Ishikawa (cell line): ENCODE measurements at regions not wholly inside any gene's neighbourhood (a gene's known extent, or its start where the extent isn't known, plus 50 kb on each side); places are given as distances from the start of the nearest gene placed in this dataset.

Source experiments
- EGR1 ChIP-seq: IDR thresholded peaks from 2 replicates; pipeline ENCODE4 v1.6.1; 2012
- EP300 ChIP-seq: IDR thresholded peaks from 2 replicates; pipeline ENCODE4 v1.6.1; 2012; ENCODE audit warnings: borderline replicate concordance
- TAF1 ChIP-seq: IDR thresholded peaks from 2 replicates; pipeline ENCODE4 v1.6.1; 2012; ENCODE audit warnings: low read depth, mild to moderate bottlenecking
- YY1 ChIP-seq: IDR thresholded peaks from 2 replicates; pipeline ENCODE4 v1.6.1; 2012; ENCODE audit warnings: low read depth
- TF ChIP-seq, protein P1 (sequence below): IDR thresholded peaks from 2 replicates; pipeline ENCODE4 v1.6.1; 2012
- TF ChIP-seq, protein P2 (sequence below): IDR thresholded peaks from 2 replicates; pipeline ENCODE4 v1.6.1; 2012; ENCODE audit warnings: low read depth, mild to moderate bottlenecking

DNA sequence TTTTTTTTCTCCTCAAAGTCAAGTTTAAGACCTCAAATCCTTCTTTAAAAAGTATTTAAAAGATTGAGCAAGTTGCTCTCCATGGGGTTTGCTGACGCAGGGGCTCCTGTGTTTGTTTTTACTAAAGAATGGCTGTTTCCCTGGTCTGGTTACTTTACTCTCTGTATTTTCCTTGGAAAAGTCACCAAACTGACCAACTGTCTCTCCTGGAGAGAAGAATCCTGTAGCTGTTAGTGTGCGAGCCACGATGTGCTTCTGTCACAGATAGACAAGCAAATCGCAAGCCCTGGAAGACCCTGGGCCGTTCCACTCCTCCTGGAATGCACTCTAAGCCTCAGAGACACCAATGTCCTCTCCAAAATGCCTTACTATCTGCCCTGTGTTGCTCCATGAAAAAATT, 212.1 kb downstream of the CHIC2 start:
- TF ChIP-seq, protein P1, sequence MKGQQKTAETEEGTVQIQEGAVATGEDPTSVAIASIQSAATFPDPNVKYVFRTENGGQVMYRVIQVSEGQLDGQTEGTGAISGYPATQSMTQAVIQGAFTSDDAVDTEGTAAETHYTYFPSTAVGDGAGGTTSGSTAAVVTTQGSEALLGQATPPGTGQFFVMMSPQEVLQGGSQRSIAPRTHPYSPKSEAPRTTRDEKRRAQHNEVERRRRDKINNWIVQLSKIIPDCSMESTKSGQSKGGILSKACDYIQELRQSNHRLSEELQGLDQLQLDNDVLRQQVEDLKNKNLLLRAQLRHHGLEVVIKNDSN: no peak
- TF ChIP-seq, protein P2, sequence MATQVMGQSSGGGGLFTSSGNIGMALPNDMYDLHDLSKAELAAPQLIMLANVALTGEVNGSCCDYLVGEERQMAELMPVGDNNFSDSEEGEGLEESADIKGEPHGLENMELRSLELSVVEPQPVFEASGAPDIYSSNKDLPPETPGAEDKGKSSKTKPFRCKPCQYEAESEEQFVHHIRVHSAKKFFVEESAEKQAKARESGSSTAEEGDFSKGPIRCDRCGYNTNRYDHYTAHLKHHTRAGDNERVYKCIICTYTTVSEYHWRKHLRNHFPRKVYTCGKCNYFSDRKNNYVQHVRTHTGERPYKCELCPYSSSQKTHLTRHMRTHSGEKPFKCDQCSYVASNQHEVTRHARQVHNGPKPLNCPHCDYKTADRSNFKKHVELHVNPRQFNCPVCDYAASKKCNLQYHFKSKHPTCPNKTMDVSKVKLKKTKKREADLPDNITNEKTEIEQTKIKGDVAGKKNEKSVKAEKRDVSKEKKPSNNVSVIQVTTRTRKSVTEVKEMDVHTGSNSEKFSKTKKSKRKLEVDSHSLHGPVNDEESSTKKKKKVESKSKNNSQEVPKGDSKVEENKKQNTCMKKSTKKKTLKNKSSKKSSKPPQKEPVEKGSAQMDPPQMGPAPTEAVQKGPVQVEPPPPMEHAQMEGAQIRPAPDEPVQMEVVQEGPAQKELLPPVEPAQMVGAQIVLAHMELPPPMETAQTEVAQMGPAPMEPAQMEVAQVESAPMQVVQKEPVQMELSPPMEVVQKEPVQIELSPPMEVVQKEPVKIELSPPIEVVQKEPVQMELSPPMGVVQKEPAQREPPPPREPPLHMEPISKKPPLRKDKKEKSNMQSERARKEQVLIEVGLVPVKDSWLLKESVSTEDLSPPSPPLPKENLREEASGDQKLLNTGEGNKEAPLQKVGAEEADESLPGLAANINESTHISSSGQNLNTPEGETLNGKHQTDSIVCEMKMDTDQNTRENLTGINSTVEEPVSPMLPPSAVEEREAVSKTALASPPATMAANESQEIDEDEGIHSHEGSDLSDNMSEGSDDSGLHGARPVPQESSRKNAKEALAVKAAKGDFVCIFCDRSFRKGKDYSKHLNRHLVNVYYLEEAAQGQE: no peak
- no peak for TF ChIP-seq TAF1
- no peak for TF ChIP-seq EP300
- no peak for TF ChIP-seq YY1
- TF ChIP-seq EGR1: no peak
